Prostate gland (tissue), 2 donors: ENCODE measurements at regions not wholly inside any gene's neighbourhood (a gene's known extent, or its start where the extent isn't known, plus 50 kb on each side); places are given as distances from the start of the nearest gene placed in this dataset.

Experiments used
- DNase-seq: peaks from one replicate; pipeline ENCODE4 v3.0.0-alpha.2; 2019; ENCODE audit warnings: low spot score
- H3K27ac ChIP-seq, 2 donors: fragments of 200-600 bp; sonication (generic); 2 replicates each; pipeline ENCODE4 v1.5.1; 2017 to 2019
- H3K27me3 ChIP-seq: fragments of 200-600 bp; sonication (generic); replicated peaks from 2 replicates; pipeline ENCODE4 v1.5.1; 2019; ENCODE audit not compliant: insufficient read depth
- H3K36me3 ChIP-seq, 2 donors: fragments of 200-600 bp; sonication (generic); 1 replicate in 1 of 2; 2 replicates in 1 of 2; pipeline versions ENCODE4 v1.5.1 to v1.8.1; 2017 to 2019
- H3K4me1 ChIP-seq: fragments of 200-600 bp; sonication (generic); replicated peaks from 2 replicates; pipeline ENCODE4 v1.5.1; 2019
- H3K4me3 ChIP-seq, 2 donors: fragments of 200-600 bp; sonication (generic); 2 replicates each; pipeline ENCODE4 v1.5.1; 2017 to 2019
- H3K9me3 ChIP-seq: fragments of 200-600 bp; sonication (generic); 2 replicates; pipeline ENCODE4 v1.5.1; 2017
- POLR2A ChIP-seq: fragments of 450-650 bp; IDR thresholded peaks from one replicate; pipeline ENCODE4 v1.6.1; 2016; ENCODE audit warnings: antibody characterized with exemption, mild to moderate bottlenecking
- POLR2AphosphoS5 ChIP-seq: sonication (generic); formaldehyde crosslinking; IDR thresholded peaks from one replicate; pipeline ENCODE4 v1.6.1; 2017; ENCODE audit warnings: antibody characterized with exemption
- WGBS: methylation state at CpG from one replicate; pipeline ENCODE4 v1.1.5; 2018; 5-methylcytosine and 5-hydroxymethylcytosine counted together
- intact Hi-C: fragments of 100-400 bp; cut with DNase I; formaldehyde crosslinking; loops from one replicate; pipeline ENCODE4 v1.14.2; 2022
- TF ChIP-seq, protein P1 (sequence below), 4 experiments: fragments of 200-600 bp in 2 of 4; fragments of 450-650 bp in 2 of 4; sonication (generic) in 2 of 4; IDR thresholded peaks; 1 replicate in 3 of 4; 2 replicates in 1 of 4; pipeline ENCODE4 v1.5.1; 2016 to 2019; ENCODE audit warnings: antibody characterized with exemption in 4 of 4, mild to moderate bottlenecking in 2 of 4, moderate library complexity in 2 of 4

DNA sequence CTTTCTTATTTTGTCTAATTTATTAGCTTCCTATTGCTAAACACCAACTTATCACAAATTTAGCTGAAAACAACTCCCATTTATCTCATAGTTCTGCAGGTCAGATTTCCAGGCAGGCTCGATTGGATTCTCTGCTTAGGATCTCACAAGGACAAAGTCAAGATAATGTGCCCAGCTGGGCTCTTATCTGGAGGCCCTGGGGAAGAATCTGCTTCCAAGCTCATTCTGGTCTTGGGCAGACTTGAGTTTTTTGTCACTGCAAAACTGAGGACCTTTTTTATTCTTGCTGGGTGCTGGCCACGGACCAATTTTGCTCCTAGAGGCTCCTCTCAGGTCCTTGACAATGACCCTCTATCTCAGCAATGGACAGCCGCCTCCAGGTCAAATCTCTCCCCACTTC lies 215.5 kb downstream of the TRIB2 start:
- Histone ChIP-seq H3K27me3 (no peaks in the 10 kb centered on the region), H3K4me1 (no peaks in the 10 kb centered on the region), H3K27ac (no peak overlapping the region), H3K9me3 (no peaks in the 10 kb centered on the region), H3K36me3 (no peaks in the 10 kb centered on the region), H3K4me3 (no peak overlapping the region)
- intact Hi-C loops: loop anchor here (5.0 to 10.0 kb wide), 4 partner anchors 75 to 1067 kb away; partner anchors contain the start of gene TRIB2
- WGBS: 86% methylated on average over 3 of the region's 3 CpGs
- no peak for DNase-seq
- TF ChIP-seq, protein P1, sequence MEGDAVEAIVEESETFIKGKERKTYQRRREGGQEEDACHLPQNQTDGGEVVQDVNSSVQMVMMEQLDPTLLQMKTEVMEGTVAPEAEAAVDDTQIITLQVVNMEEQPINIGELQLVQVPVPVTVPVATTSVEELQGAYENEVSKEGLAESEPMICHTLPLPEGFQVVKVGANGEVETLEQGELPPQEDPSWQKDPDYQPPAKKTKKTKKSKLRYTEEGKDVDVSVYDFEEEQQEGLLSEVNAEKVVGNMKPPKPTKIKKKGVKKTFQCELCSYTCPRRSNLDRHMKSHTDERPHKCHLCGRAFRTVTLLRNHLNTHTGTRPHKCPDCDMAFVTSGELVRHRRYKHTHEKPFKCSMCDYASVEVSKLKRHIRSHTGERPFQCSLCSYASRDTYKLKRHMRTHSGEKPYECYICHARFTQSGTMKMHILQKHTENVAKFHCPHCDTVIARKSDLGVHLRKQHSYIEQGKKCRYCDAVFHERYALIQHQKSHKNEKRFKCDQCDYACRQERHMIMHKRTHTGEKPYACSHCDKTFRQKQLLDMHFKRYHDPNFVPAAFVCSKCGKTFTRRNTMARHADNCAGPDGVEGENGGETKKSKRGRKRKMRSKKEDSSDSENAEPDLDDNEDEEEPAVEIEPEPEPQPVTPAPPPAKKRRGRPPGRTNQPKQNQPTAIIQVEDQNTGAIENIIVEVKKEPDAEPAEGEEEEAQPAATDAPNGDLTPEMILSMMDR (IDR thresholded peaks at IDR 0.05): no peak
- TF ChIP-seq POLR2AphosphoS5: no peak
- no peak for TF ChIP-seq POLR2A

DNA sequence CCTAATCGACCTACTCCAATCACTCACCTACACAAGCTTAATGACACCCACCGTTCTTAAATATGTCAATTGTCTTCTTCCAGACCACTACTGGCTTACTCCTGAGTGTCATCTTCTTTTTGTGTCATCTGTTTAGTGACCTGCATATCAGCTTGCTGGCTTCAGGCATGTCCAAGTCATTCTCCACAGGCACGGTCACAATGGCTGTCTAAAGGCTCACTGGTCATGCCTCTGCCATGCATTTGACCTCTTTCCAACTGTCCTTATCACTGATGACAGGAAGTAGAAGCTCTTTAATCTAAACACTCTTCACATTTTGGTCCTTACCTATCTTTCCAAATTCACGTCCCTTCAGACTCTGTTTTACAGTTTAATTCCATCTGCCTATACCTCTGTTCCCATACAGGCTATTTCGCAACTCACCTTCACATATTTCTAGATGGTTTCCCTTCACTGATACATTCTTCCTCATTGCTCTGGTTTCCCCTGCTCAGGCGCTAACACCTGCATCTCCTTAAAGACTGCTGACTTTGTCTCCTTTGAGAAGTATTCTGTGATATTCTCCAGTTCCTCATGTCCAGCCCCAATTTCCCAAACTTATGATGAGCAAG lies 217.5 kb downstream of the TRIB2 start:
- no peak for DNase-seq
- TF ChIP-seq, protein P1 (IDR thresholded peaks at IDR 0.05): no peak
- TF ChIP-seq POLR2AphosphoS5: no peak
- TF ChIP-seq POLR2A: no peak
- 93% methylated on average over 6 of the region's 6 CpGs for WGBS
- no peaks in the 10 kb centered on the region for H3K36me3 ChIP-seq
- intact Hi-C loops: loop anchor here (5.0 to 10.0 kb wide), 4 partner anchors 73 to 1069 kb away; partner anchors contain the start of gene TRIB2
- H3K4me1 ChIP-seq: no peaks in the 10 kb centered on the region
- H3K27me3 ChIP-seq: no peaks in the 10 kb centered on the region
- H3K27ac ChIP-seq: no peak overlapping the region
- no peaks in the 10 kb centered on the region for H3K9me3 ChIP-seq
- no peak overlapping the region for H3K4me3 ChIP-seq

DNA sequence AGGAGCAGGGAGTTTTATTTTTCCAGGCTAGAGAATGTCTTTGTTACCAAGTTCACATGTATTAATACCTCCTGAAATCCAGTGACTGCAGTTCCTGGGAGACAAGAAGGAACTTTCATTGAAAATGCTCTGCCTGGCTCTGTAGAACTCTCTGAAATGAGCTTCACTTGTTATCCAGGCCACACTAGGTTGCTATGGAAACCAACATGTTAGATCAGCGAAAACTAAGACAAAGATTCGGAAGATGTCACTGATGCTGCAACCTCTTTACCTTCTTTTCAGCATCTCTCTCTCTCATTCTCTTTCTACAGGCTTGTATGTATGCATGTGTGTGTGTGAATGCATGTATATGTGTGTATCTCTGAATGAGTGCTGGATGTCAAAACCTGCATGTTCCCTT lies 218.5 kb downstream of the TRIB2 start:
- Histone ChIP-seq H3K36me3 (no peaks in the 10 kb centered on the region), H3K4me3 (no peak overlapping the region), H3K9me3 (no peaks in the 10 kb centered on the region), H3K27me3 (no peaks in the 10 kb centered on the region), H3K27ac (no peak overlapping the region), H3K4me1 (no peaks in the 10 kb centered on the region)
- 94% methylated on average over 2 of the region's 2 CpGs for WGBS
- DNase-seq: no peak
- intact Hi-C loops: loop anchor here (5.0 to 10.0 kb wide), 3 partner anchors 380 to 1103 kb away; no protein-coding TSS in a partner anchor
- TF ChIP-seq POLR2A: no peak
- TF ChIP-seq POLR2AphosphoS5: no peak
- TF ChIP-seq, protein P1 (IDR thresholded peaks at IDR 0.05): no peak

DNA sequence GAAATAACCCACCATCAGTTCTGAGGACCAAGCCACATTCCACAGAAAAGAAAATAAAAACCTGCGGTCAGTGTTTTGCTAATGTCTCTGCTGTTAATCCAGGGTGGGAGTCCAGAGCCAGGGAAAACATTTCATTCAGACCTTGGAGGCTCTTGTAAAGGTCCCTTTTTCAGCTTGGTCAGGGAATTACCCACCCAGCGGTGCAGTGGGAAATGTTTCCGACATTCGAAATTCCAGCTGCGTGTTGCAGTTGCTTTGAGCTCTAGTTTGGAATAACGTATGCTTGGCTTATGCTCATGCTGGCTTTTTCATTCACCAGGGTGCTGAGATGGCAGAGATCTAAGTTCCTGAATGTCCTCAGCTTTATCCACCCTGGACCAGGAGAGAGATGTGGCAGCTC lies 219.1 kb downstream of the TRIB2 start:
- Histone ChIP-seq H3K4me3 (no peak overlapping the region), H3K27me3 (no peaks in the 10 kb centered on the region), H3K36me3 (no peaks in the 10 kb centered on the region), H3K9me3 (no peaks in the 10 kb centered on the region), H3K27ac (no peak overlapping the region), H3K4me1 (no peaks in the 10 kb centered on the region)
- intact Hi-C loops: loop anchor here (5.0 to 10.0 kb wide), 3 partner anchors 381 to 1103 kb away; no protein-coding TSS in a partner anchor
- no peak for TF ChIP-seq POLR2A
- WGBS: 95% methylated on average over 6 of the region's 6 CpGs
- no peak for DNase-seq

DNA sequence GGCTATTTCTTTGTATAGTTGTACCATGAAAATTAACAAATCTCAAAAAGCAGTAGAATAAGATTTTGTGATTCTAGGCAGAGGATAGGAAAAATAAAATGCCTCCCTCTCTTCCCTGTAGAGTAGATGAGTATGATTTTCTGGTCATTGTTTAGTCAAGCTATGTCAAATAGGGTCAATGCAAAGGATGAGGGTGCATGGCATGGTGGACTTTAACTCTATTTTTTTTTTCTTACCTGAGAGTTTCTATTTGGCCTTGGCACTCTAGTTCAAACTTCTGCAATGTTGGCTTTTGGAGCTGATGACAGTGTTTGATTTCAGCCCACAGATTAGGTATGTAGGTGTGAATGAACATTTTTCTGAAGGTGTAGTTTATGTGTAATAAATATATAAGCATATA lies 224.5 kb downstream of the TRIB2 start:
- TF ChIP-seq, protein P1 (IDR thresholded peaks at IDR 0.05): no peak
- TF ChIP-seq POLR2AphosphoS5: no peak
- TF ChIP-seq POLR2A: no peak
- H3K27ac ChIP-seq: no peak overlapping the region
- H3K27me3 ChIP-seq: no peaks in the 10 kb centered on the region
- no peaks in the 10 kb centered on the region for H3K4me1 ChIP-seq
- no peaks in the 10 kb centered on the region for H3K9me3 ChIP-seq
- intact Hi-C loops: no loop called here
- no peaks in the 10 kb centered on the region for H3K36me3 ChIP-seq
- no peak overlapping the region for H3K4me3 ChIP-seq
- DNase-seq: no peak
